Gastrocnemius medialis (tissue), 4 donors: ENCODE measurements at regions not wholly inside any gene's neighbourhood (a gene's known extent, or its start where the extent isn't known, plus 50 kb on each side); places are given as distances from the start of the nearest gene placed in this dataset.

Experiments
- CTCF ChIP-seq, 5 experiments: fragments of 450-650 bp in 3 of 5; fragments of 200-600 bp in 2 of 5; sonication (generic) in 2 of 5; IDR thresholded peaks in 4 of 5; conservative IDR thresholded peaks in 1 of 5; 1 replicate in 4 of 5; 2 replicates in 1 of 5; pipeline ENCODE4 v1.5.1; 2016 to 2019; ENCODE audit warnings: antibody characterized with exemption in 5 of 5, mild to moderate bottlenecking in 3 of 5, moderate library complexity in 3 of 5
- POLR2A ChIP-seq, 2 donors: fragments of 450-650 bp; IDR thresholded peaks; one replicate each; pipeline ENCODE4 v1.6.1; 2017; ENCODE audit warnings: antibody characterized with exemption in 2 of 2, mild to moderate bottlenecking in 2 of 2, moderate library complexity in 2 of 2

DNA sequence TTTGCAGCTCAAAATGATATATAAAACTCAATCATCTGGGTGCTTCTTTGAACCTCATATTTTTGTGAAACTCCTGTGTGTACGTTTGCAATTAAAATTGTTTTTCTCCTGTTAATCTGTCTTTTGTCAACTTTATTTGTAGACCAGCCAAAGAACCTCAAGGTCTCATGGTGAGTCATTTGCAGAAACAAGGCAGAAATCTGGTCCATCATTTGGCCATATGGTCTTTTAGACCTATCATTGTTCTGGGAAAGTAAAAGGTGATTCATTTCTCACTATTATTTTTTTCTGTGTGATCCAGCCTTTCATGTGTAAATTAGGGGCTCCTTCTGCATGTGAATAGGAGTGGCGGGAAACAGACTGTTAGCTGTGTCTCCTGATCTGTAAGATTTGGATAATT lies 399.1 kb upstream of the DDI1 start:
- TF ChIP-seq CTCF (IDR thresholded peaks at IDR 0.05 in 4 of 5, conservative IDR thresholded peaks at IDR 0.05 in 1 of 5) (no peak), POLR2A (IDR thresholded peaks at IDR 0.05) (no peak)
